HG03196 (cell line): ENCODE measurements at regions not wholly inside any gene's neighbourhood (a gene's known extent, or its start where the extent isn't known, plus 50 kb on each side); places are given as distances from the start of the nearest gene placed in this dataset.
"Not testable (repeated sequence)": the region's sequence is repeated elsewhere in the genome, so short reads cannot be mapped to it uniquely, and the experiment has no call there.

Experiments
- ATAC-seq: cut with Tn5 transposase; IDR thresholded peaks from one replicate; pipeline ENCODE4 v1.9.1; 2021; ENCODE audit not compliant: unreplicated experiment

DNA sequence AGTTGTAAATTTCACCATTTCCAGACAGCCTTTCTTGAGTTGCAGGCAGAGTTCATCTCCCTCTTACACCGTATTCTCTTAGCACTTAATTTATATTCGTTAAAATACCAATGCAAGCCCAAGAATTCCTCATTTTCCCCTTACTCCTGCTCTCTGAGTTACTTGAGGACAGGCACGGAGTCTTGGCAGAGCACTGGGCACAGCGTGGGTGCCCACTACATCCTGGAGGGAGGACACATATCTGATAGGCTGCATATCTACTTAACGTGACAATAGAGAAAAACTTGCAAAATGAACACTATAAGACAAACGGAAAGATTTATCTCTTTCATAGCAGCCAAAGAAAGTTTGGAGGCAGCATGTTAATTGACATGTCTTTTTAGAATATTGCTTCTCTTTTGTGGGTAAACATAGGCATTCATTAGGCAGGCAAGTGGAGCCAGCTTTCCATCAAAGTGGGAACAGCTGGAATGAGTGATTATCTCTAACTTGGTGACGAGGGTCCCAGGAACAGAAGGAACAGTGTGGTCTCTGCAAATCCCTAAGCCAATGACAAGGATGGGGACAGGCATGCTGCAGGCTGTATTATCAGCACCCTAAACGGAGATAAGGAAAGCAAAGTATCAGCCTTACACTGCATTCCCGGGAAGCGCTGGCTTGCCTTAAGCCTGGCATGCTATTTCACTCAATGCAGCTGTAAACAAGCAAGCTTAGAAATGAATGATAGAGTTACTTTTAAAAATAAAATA, 116.5 kb downstream of the RTP4 start:
- ATAC-seq, result no peak

DNA sequence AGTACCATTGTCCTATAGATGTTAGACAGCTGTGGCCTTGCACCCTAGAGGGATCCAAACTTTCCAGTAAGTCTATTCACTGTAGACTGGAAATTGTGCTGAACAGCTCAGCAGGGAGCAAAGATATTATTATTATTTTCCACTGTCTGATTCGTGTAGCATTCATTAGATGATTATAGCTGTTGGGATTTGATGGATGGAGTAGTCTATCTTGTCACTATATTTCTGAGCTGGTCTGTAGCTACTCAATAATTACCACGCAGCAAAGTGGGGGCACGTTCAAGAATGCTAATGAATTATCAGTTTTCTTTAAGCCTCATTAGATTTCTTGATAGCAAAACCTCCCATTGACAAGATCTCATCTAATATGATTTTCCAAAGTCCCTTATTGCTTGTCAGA, 113.2 kb downstream of the RTP4 start:
- no peak for ATAC-seq

DNA sequence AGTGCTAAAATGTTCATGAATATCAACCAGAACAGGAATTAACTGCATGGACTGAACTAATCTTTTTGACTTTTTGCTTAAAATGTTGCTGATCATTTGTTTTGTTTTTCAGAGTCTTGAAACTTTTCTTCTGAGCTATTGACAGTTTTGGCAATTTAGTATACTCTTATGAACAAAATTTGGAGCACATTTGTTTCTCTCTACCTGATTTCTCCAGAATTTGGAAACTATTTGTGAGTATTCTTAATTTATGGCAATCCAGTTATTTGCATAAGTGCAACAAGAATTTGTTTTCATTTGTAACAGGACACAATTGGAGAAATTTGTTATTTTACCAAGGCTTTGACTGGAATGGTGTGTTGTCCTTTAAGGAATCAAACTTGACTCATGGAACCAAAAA, 107.4 kb downstream of the RTP4 start:
- ATAC-seq, result not testable (repeated sequence)

DNA sequence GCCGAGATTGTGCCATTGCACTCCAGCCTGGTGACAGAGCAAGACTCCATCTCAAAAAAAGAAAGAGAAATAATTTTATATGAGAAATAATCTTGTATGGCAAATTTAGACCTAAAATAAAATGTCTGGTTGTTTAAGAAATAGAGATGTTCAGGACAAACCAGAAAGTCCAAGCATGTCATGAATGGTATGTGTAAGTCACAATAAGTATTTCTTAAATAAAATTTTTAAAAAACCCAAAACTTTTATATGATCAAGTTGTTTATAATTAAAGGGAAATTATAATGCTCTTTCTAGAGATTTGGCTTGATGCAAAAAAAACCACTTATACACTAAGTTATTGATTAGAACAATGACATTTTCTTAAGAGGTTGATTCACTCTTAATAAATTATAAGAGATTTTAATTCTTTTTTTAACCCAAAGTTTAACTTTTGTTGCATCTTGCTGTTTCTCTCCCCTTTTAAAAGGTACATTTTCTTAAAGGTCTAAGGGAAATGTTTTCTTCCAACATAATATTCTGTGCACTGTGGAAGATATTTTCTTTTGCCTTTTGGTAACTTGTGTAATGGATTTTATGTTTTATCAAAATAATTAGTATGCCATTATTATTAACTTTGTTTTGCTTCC, 105.7 kb downstream of the RTP4 start:
- ATAC-seq, result no peak

DNA sequence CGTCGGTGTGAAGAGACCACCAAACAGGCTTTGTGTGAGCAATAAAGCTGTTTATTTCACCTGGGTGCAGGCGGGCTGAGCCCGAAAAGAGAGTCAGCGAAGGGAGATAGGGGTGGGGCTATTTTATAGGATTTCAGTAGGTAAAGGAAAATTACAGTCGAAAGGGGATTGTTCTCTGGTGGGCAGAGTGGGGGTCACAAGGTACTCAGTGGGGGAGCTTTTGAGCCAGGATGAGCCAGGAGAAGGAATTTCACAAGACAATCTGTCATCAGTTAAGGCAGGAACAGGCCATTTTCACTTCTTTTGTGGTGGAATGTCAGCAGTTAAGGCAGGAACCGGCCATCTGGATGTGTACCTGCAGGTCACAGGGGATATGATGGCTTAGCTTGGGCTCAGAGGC, 98.1 kb downstream of the RTP4 start:
- not testable (repeated sequence) for ATAC-seq

DNA sequence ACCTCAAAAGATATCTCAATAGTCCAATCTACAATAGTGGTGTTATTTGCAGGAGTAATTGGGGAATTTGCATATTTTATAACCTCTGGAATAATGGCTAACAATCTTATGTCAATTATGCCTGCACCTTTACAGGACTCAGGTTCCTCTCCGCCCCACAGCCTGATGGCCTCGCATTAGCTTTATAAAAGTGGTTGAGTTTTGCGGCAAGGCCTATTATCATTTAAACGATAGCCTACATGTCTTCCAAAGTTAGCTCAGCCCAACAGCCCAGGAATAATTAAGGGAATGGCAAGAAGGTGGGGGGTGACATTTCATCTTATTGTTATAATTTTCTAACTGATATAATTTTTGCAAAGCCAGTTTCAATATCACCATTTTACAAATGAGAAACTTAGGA, 97.3 kb downstream of the RTP4 start:
- ATAC-seq, result no peak

DNA sequence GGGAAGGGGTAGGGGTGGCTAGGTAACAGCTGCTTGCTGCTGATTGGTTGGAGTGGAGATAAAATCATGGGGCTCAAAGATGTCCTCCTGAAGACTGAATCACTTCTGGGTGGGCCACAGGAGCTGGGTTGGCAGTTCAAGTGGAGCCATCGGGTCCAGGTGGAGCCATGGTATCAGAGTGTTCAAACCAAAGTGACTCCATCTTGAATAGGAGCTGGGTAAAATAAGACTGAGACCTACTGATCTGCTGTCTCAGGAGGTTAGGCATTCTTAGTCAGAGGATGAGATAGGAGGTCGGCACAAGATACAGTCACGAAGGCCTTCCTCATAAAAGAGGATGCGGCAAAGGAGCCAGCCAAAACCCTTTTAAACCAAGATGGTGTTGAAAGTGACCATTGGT, 96.5 kb downstream of the RTP4 start:
- no peak for ATAC-seq

DNA sequence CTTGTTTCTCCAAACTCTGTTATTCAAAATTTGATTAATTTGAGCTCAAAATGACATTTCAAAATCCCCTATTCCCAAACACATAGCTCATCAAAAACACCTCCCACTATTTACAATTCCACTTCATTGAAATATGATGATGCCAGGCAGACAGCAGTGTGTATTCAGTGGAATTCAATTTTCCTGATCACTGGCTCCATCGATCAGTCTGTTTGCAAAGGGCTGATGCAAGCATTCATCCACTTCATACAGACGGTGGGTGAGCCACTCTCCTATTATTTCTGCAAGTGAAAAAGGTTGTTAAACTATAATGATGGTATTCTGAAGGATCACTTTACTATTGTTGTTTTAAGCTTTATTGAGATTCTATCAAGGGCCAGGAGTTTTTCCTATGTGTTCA, 90.7 kb downstream of the RTP4 start:
- no peak for ATAC-seq

DNA sequence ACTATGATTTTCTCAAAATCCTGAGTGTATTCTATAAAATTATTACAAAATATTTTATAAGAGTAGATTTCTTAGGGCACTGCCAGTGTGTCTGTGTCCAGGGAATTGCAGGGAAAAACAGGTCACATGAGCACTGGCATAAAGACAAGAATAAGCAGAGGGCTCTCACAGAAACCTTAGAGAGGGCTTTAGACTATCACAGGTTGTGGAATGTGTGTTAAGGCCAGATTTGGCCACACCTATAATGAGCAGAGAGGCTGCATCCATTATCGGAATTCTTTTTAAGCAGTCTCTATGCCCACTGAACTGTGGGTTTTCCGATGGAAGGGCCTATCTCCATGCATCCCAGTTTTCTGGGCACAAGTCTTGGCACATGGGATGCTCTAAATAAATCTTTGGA, 90.2 kb downstream of the RTP4 start:
- no peak for ATAC-seq

DNA sequence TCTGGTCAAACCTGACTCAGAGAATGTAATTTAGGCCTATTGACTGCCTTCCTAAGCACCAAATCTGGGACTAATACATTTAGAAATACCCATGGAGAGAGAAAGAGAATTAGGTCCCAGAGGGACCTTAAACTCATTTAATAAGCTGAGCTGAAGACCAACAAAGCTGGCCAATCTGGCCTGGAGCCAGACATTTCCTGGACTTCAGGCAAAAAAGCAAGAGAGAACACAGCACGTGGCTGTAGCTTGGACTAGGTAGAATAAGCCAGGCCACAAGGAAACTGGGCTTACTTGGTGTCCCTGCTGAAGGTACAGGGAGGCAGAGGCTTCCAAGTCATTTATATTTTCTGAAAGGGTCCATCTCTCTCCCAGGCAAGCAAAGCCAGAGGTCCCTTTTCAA, 88.1 kb downstream of the RTP4 start:
- ATAC-seq, result no peak

DNA sequence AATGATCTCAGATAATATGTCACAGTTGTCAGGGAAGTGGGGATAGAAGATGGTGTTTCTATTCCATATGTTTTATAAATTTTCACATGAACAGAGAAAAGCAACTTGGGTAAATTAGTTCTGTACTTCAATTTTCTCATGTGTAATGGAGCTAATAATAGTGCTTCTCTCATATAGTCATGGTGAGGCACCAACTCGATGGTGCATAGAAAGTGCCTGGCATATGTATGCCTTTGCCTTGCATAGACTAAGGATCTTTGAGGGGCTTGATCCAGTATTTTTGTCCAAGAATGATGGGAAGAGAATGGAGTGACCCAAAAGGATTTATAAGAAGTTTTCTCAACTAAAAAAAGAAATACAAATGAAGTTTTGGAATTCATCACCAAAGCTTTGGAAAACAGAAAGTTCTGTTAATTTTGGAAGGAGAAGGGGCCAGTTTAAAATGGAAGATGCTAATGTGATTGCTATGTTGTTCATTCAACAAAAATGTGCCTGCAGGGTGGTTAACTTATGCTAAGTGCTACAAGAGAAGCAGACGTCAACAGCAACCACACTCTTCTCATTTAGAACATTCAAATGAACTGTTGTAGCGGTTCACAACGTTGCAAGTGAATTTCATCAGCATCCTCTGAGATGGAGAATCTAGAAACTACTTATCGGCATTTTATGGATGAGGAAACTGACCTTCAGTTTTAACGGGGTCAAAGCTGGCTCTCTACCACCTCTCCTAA, 86.1 kb downstream of the RTP4 start:
- ATAC-seq, result no peak

DNA sequence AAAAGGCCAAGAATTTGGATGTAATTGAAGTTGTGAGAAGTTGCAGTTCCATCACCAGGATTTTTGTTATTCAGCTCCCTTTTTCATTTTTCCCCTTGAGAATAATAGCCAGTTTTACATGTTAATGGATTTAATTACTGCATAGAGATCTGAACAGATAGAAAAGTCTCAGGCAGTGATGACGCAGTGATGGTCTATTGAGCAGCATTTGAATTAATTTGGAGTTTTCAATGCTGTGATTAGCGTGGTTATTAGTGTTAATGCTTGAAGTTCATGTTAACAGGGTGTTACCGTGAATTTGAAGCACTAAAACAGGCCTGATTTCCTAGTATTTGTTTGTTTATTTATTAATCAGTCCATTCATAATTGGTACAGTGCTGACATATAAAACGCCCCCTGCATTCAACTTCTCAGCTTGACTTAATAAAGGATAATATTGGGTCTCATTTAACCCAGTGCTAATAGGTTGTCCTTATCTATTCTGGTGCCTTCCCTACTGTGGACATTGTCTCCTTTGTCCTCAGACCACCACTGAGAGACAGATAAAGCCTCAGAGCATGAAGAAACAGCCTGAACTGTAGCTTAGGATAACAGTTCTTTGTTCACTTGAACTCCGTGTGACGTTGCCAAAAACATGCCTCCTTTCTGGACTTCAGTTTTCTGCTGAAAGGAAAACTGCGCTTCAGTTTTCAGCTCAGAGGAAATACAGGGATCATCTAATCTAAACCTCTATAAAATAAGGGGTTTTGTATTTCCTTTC, 82.4 kb downstream of the RTP4 start:
- no peak for ATAC-seq

DNA sequence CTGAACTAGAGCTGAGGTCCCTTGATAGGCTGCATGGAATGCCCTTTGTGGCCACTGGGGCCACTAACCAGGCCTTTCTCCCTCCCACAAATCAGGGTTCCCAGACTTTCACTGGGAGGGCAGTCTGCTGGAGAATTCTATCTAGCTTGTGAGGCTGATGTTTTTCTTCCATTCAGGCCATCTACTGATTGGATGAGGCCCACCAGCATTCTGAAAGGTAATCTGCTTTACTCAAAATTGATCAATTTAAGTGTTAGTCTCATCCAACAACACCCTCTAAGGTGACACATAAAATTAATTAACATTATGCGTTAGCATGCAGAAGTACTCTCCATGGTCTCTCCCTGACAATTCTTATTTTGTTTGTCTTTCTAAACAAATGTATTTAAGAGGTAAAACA, 80.5 kb downstream of the RTP4 start:
- ATAC-seq, result no peak

DNA sequence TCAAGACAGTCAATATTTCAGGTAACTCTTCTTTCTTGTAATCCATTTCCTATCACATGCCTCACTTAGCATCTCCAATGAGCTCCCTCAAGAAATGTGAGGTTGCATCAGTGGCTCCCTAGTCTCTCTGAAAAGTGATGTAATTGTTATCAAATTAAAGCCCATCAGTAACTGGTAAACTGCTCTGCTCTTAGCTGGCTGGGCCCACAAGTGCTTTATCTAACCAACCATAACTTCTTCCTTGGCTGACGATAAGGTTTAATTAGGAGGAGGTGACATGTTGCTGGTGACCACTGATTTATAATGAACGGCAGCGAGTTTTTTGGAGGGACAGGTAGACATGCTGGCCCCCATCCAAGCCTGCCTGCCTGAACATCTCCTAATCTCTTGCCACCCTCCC, 79.6 kb downstream of the RTP4 start:
- no peak for ATAC-seq

DNA sequence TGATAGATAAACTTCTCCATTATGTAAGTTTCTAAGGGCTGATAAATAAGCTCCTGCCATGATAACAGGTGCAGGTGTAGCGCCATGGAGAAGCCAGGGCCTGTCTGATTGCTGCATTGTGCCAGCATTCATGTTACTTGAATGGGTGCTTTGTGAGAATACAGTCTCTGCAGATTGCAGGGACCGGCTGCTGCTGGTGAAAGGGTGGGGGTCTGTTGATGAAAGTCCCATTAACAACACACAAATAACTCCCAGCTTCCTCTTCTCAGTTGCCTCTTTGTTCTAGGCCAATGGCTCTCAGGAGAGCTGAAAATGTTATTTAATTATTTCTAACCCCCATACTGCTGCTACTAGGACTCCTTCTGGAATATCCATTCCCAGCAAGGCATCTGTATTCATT, 77.2 kb downstream of the RTP4 start:
- no peak for ATAC-seq

DNA sequence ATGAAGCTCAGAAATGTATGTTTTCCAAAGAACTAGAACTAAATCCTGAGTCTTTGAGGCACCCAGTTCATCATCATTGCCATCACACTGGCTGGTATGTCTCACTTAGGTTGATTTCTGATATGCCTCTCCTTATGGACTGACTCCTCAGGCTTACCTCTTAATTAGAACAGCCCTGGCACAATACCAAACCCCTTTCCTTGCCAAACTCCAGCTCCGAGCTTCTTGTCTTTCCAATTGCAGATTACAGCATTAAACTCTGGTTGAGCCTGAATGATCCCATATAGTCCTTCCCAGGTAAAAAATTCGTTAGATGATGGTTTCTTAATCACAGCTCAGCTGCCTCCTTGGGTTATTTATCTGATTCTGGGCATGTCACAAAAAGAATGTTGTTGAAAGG, 66.3 kb downstream of the RTP4 start:
- no peak for ATAC-seq

DNA sequence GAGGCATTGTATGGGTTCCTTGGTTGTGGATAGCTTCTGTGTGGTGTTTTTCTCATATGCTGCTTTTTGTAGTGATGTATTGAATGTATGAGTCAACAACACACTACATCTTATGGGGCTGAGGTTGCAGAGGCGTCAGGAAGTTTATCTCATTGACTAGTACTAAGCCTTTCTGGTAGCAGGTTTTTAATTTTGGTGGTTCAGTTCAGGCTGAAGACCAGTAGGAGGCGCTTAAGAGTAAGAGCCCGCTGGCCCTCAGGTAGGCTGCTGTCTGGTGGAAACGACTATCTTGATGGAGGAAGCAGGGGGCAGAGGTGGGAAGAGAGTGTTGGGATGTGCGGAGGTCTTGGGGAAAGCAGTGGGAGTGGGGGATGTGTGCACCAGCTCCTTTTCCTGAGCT, 62.4 kb downstream of the RTP4 start:
- no peak for ATAC-seq
